OCI-LY1 (cell line): ENCODE measurements at regions not wholly inside any gene's neighbourhood (a gene's known extent, or its start where the extent isn't known, plus 50 kb on each side); places are given as distances from the start of the nearest gene placed in this dataset.

ENCODE experiments used
- H2AFZ ChIP-seq: fragments of 200-600 bp; sonication (generic), shearing (Covaris generic); 2 replicates; pipeline ENCODE4 v1.6.0; 2014; ENCODE audit warnings: antibody characterized with exemption, mild to moderate bottlenecking, low read length
- H3F3A ChIP-seq: fragments of 200-600 bp; sonication (generic), shearing (Covaris generic); 2 replicates; pipeline ENCODE4 v1.6.0; 2014; ENCODE audit warnings: mild to moderate bottlenecking, antibody characterized with exemption, low read length, moderate library complexity; ENCODE audit not compliant: insufficient read depth
- H3K27ac ChIP-seq: fragments of 200-600 bp; sonication (generic); 2 replicates; pipeline ENCODE4 v1.5.1; 2014; ENCODE audit warnings: low read length, mixed run types, mild to moderate bottlenecking, low read depth; ENCODE audit not compliant: poor library complexity, severe bottlenecking
- H3K27me3 ChIP-seq: fragments of 200-600 bp; sonication (generic); 2 replicates; pipeline ENCODE4 v1.6.0; 2014; ENCODE audit warnings: antibody characterized with exemption, mild to moderate bottlenecking, low read length, moderate library complexity; ENCODE audit not compliant: insufficient read depth
- H3K36me3 ChIP-seq: fragments of 200-600 bp; sonication (generic); 2 replicates; pipeline ENCODE4 v1.6.1; 2014; ENCODE audit warnings: mild to moderate bottlenecking, antibody characterized with exemption, low read length, moderate library complexity, mixed read lengths; ENCODE audit not compliant: insufficient read depth
- H3K4me1 ChIP-seq: fragments of 200-600 bp; sonication (generic); 2 replicates; pipeline ENCODE4 v1.5.1; 2014; ENCODE audit warnings: mild to moderate bottlenecking, low read length, moderate library complexity; ENCODE audit not compliant: insufficient read depth, severe bottlenecking
- H3K4me2 ChIP-seq: fragments of 200-600 bp; sonication (generic), shearing (Covaris generic); 2 replicates; pipeline ENCODE4 v1.6.1; 2014; ENCODE audit warnings: low read length
- H3K4me3 ChIP-seq: fragments of 200-600 bp; sonication (generic); 2 replicates; pipeline ENCODE4 v1.5.1; 2014; ENCODE audit warnings: low read length, low read depth, mild to moderate bottlenecking, mixed read lengths; ENCODE audit not compliant: poor library complexity, severe bottlenecking
- H3K79me2 ChIP-seq: fragments of 200-600 bp; shearing (Covaris generic); 2 replicates; pipeline ENCODE4 v1.6.1; 2016; ENCODE audit warnings: mixed run types, low read length, mixed read lengths; ENCODE audit not compliant: insufficient read depth
- H3K9ac ChIP-seq: fragments of 200-600 bp; sonication (generic), shearing (Covaris generic); 2 replicates; pipeline ENCODE4 v1.6.1; 2014; ENCODE audit warnings: mild to moderate bottlenecking, low read length, mixed read lengths
- H3K9me2 ChIP-seq: fragments of 200-600 bp; sonication (generic), shearing (Covaris generic); 2 replicates; pipeline ENCODE4 v1.6.1; 2014; ENCODE audit warnings: low read depth, mild to moderate bottlenecking, low read length, mixed read lengths
- H3K9me3 ChIP-seq: fragments of 200-600 bp; shearing (Covaris generic); 2 replicates; pipeline ENCODE4 v1.6.1; 2014; ENCODE audit warnings: low read length, mixed read lengths
- H4K20me1 ChIP-seq: fragments of 200-600 bp; sonication (generic), shearing (Covaris generic); 2 replicates; pipeline ENCODE4 v1.6.0; 2016; ENCODE audit warnings: mild to moderate bottlenecking, low read length; ENCODE audit not compliant: insufficient read depth
- EZH2 ChIP-seq: fragments of 200-600 bp; sonication (generic), shearing (Covaris generic); IDR thresholded peaks from 2 replicates; pipeline ENCODE4 v1.8.0; 2017; ENCODE audit warnings: borderline replicate concordance, mixed run types, mild to moderate bottlenecking, antibody characterized with exemption, low read length, moderate library complexity, mixed read lengths
- TF ChIP-seq, protein P1 (sequence below): fragments of 200-600 bp; sonication (generic), shearing (Covaris generic); IDR thresholded peaks from 2 replicates; pipeline ENCODE4 v1.5.1; 2017; ENCODE audit warnings: mild to moderate bottlenecking, antibody characterized with exemption, low read length, moderate library complexity, mixed read lengths

DNA sequence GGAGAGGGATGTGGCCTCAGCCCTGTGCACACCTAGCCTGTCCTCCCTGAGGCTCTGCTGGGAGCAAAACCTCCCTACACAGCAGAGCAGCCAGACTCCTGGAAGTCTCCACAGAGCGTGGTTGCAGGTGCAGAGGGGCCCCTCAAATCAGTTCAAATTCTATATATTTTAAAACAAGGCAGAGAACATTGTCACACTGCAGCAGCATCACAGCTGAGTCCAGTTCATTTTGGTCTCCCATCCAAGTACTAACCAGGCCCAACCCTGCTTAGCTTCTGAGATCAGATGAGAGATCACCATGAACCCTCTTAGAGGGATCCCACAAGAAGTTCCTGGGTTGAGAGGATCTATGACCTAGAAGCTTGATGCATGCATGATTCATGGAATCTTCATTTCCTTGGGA lies 331.0 kb upstream of the RGMA start:
- no peaks in the 10 kb centered on the region for H3K27me3 ChIP-seq
- H3K4me2 ChIP-seq = no peak overlapping the region
- H3K79me2 ChIP-seq = no peaks in the 10 kb centered on the region
- no peaks in the 10 kb centered on the region for H3K9me2 ChIP-seq
- H3K27ac ChIP-seq = no peak overlapping the region
- no peaks in the 10 kb centered on the region for H3K4me1 ChIP-seq
- H3K9me3 ChIP-seq = no peaks in the 10 kb centered on the region
- no peaks in the 10 kb centered on the region for H4K20me1 ChIP-seq
- no peak overlapping the region for H2AFZ ChIP-seq
- no peak overlapping the region for H3K4me3 ChIP-seq
- TF ChIP-seq, protein P1, sequence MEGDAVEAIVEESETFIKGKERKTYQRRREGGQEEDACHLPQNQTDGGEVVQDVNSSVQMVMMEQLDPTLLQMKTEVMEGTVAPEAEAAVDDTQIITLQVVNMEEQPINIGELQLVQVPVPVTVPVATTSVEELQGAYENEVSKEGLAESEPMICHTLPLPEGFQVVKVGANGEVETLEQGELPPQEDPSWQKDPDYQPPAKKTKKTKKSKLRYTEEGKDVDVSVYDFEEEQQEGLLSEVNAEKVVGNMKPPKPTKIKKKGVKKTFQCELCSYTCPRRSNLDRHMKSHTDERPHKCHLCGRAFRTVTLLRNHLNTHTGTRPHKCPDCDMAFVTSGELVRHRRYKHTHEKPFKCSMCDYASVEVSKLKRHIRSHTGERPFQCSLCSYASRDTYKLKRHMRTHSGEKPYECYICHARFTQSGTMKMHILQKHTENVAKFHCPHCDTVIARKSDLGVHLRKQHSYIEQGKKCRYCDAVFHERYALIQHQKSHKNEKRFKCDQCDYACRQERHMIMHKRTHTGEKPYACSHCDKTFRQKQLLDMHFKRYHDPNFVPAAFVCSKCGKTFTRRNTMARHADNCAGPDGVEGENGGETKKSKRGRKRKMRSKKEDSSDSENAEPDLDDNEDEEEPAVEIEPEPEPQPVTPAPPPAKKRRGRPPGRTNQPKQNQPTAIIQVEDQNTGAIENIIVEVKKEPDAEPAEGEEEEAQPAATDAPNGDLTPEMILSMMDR = no peak
- TF ChIP-seq EZH2 = no peak
- H3F3A ChIP-seq = no peaks in the 10 kb centered on the region
- no peak overlapping the region for H3K9ac ChIP-seq
- H3K36me3 ChIP-seq = no peaks in the 10 kb centered on the region

DNA sequence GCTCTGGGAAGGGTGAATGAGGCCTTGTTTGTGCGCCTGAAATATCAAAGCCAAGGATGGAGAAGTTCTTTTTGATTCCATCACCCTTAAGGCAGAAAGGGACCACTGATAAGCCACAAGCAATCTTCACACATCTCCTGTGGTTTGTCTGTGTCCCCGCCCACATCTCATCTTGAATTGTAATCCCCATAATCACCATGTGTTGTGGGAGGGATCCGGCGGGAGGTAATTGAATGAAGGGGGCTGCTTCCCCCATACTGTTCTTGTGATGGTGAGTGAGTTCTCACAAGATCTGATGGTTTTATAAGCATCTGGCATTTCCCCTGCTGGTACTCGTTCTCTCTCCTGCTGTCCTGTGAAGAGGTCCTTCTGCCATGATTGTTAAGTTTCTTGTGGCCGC lies 329.6 kb upstream of the RGMA start:
- no peaks in the 10 kb centered on the region for H3K36me3 ChIP-seq
- no peak overlapping the region for H2AFZ ChIP-seq
- no peak overlapping the region for H3K4me2 ChIP-seq

DNA sequence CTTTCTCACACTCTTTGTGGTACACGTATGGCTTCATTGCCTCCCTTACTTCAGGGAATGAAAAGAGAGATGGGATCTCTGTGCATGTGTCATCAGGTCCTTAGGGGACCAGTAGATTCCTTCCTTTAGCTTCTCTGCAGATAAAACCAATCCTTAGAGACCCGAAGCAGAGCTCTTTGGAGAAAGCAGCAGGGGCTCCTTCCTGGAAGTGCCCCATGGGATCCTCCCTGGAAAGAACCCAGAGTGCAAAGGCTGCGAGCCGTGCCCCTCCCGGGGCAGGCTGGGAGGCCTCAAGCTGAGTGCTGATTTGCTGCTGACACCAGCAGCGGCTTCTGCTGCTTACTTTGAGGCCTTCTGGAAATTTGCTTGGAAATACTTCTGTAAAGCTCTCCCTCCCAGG lies 328.6 kb upstream of the RGMA start:
- Histone ChIP-seq H2AFZ (no peak overlapping the region), H3F3A (no peaks in the 10 kb centered on the region), H3K4me1 (no peaks in the 10 kb centered on the region), H3K9me3 (no peaks in the 10 kb centered on the region), H3K4me3 (no peak overlapping the region), H3K27me3 (no peaks in the 10 kb centered on the region), H3K9ac (no peak overlapping the region), H3K9me2 (no peaks in the 10 kb centered on the region), H3K4me2 (no peak overlapping the region), H4K20me1 (no peaks in the 10 kb centered on the region), H3K79me2 (no peaks in the 10 kb centered on the region), H3K36me3 (no peaks in the 10 kb centered on the region), H3K27ac (no peak overlapping the region)
- TF ChIP-seq, protein P1 = no peak
- no peak for TF ChIP-seq EZH2

More for the DNA sequence above, 329.6 kb upstream of the RGMA start:
- Histone ChIP-seq H3K27me3 (no peaks in the 10 kb centered on the region), H3F3A (no peaks in the 10 kb centered on the region), H3K9me2 (no peaks in the 10 kb centered on the region), H3K9me3 (no peaks in the 10 kb centered on the region), H3K4me3 (no peak overlapping the region), H3K9ac (no peak overlapping the region), H3K4me1 (no peaks in the 10 kb centered on the region), H3K79me2 (no peaks in the 10 kb centered on the region), H4K20me1 (no peaks in the 10 kb centered on the region), H3K27ac (no peak overlapping the region)
- TF ChIP-seq, protein P1 = no peak
- no peak for TF ChIP-seq EZH2
